Retina (tissue), 1 donor: ENCODE measurements at regions not wholly inside any gene's neighbourhood (a gene's known extent, or its start where the extent isn't known, plus 50 kb on each side); places are given as distances from the start of the nearest gene placed in this dataset.
"Not testable (repeated sequence)": the region's sequence is repeated elsewhere in the genome, so short reads cannot be mapped to it uniquely, and the experiment has no call there.

Experiments
- DNase-seq: peaks from one replicate; pipeline ENCODE4 v3.0.0-alpha.2; 2016

GRCh38 chr20:48217190-48217589 lies 431.9 kb upstream of the SULF2 start:
- no peak for DNase-seq

GRCh38 chr20:48215536-48215935 lies 430.3 kb upstream of the SULF2 start:
- DNase-seq: no peak

- no peak for DNase-seq
Observed at GRCh38 chr20:48214601-48215000, 429.3 kb upstream of the SULF2 start.

- DNase-seq: not testable (repeated sequence)
Observed at GRCh38 chr20:48213635-48214034, 428.4 kb upstream of the SULF2 start.

GRCh38 chr20:48212806-48213509 lies 427.7 kb upstream of the SULF2 start:
- no peak for DNase-seq

GRCh38 chr20:48211847-48212246 lies 426.6 kb upstream of the SULF2 start:
- no peak for DNase-seq

GRCh38 chr20:48211238-48211637 lies 426.0 kb upstream of the SULF2 start:
- no peak for DNase-seq

GRCh38 chr20:48210111-48211027 lies 425.1 kb upstream of the SULF2 start:
- no peak for DNase-seq

- DNase-seq: peak; percentile 76
Observed at GRCh38 chr20:48209102-48209501, 423.8 kb upstream of the SULF2 start.

GRCh38 chr20:48208176-48208575 lies 422.9 kb upstream of the SULF2 start:
- DNase-seq: no peak

- no peak for DNase-seq
Observed at GRCh38 chr20:48207505-48207904, 422.2 kb upstream of the SULF2 start.

GRCh38 chr20:48205786-48206185 lies 420.5 kb upstream of the SULF2 start:
- no peak for DNase-seq

- no peak for DNase-seq
Observed at GRCh38 chr20:48205281-48205782, 420.1 kb upstream of the SULF2 start.

- DNase-seq: no peak
Observed at GRCh38 chr20:48204499-48204898, 419.2 kb upstream of the SULF2 start.

GRCh38 chr20:48203252-48203651 lies 418.0 kb upstream of the SULF2 start:
- DNase-seq: no peak

GRCh38 chr20:48202334-48203113 lies 417.2 kb upstream of the SULF2 start:
- no peak for DNase-seq

GRCh38 chr20:48201885-48202284 lies 416.6 kb upstream of the SULF2 start:
- DNase-seq: no peak

GRCh38 chr20:48201188-48201587 lies 415.9 kb upstream of the SULF2 start:
- peak; percentile 65 for DNase-seq

GRCh38 chr20:48198929-48199451 lies 413.7 kb upstream of the SULF2 start:
- DNase-seq: no peak

GRCh38 chr20:48197066-48197465 lies 411.8 kb upstream of the SULF2 start:
- peak; percentile 63 for DNase-seq

GRCh38 chr20:48196486-48196885 lies 411.2 kb upstream of the SULF2 start:
- no peak for DNase-seq

GRCh38 chr20:48196001-48196400 lies 410.7 kb upstream of the SULF2 start:
- no peak for DNase-seq
